Stimulated activated CD4-positive, alpha-beta T cell treated with anti-CD3 and anti-CD28 coated beads, Interleukin-2, amount 100 ng/mL, for 4 hours (primary cell): ENCODE measurements at regions not wholly inside any gene's neighbourhood (a gene's known extent, or its start where the extent isn't known, plus 50 kb on each side); places are given as distances from the start of the nearest gene placed in this dataset.

ENCODE experiments used
- DNase-seq: peaks from one replicate; pipeline ENCODE4 v3.0.0-alpha.2; 2020; ENCODE audit warnings: low read depth

GRCh38 chr20:34163307-34163706 lies 51.3 kb upstream of the EIF2S2 start:
- DNase-seq = no peak

GRCh38 chr20:34164381-34164984 lies 52.4 kb upstream of the EIF2S2 start:
- no peak for DNase-seq

GRCh38 chr20:34165018-34165619 lies 53.1 kb upstream of the EIF2S2 start:
- DNase-seq = no peak

GRCh38 chr20:34171640-34172039 lies 59.6 kb upstream of the EIF2S2 start:
- no peak for DNase-seq

- DNase-seq = no peak
These were observed 60.9 kb upstream of the EIF2S2 start for GRCh38 chr20:34172926-34173325.

GRCh38 chr20:34175079-34175478 lies 63.0 kb upstream of the EIF2S2 start:
- DNase-seq = no peak

- DNase-seq = no peak
These were observed 63.8 kb upstream of the EIF2S2 start for GRCh38 chr20:34175879-34176278.

- no peak for DNase-seq
These were observed 64.2 kb upstream of the ASIP start for GRCh38 chr20:34177052-34177451.

- no peak for DNase-seq
These were observed 61.4 kb upstream of the ASIP start for GRCh38 chr20:34179637-34180360.

- DNase-seq = no peak
These were observed 60.6 kb upstream of the ASIP start for GRCh38 chr20:34180460-34181120.

- no peak for DNase-seq
These were observed 59.7 kb upstream of the ASIP start for GRCh38 chr20:34181484-34181883.

- no peak for DNase-seq
These were observed 55.2 kb upstream of the ASIP start for GRCh38 chr20:34185766-34186620.

GRCh38 chr20:34189572-34190163 lies 51.6 kb upstream of the ASIP start:
- DNase-seq = no peak

- no peak for DNase-seq
These were observed 51.0 kb upstream of the ASIP start for GRCh38 chr20:34190262-34190661.

- DNase-seq = peak; percentile 11
These were observed 50.5 kb upstream of the ASIP start for GRCh38 chr20:34190679-34191090.
